ENCODE measurements at regions not wholly inside any gene's neighbourhood (a gene's known extent, or its start where the extent isn't known, plus 50 kb on each side); places are given as distances from the start of the nearest gene placed in this dataset.

- no peak for DNase-seq (ENCODE audit: low read depth)
Observed at GRCh38 chr14:39768589-39768988, 336.4 kb upstream of the FBXO33 start.

GRCh38 chr14:39766397-39767000, 334.3 kb upstream of the FBXO33 start:
- no peak for DNase-seq (ENCODE audit: low read depth)

- no peak for DNase-seq (ENCODE audit: low read depth)
Observed at GRCh38 chr14:39765676-39766075, 333.4 kb upstream of the FBXO33 start.

GRCh38 chr14:39763402-39763890, 331.2 kb upstream of the FBXO33 start:
- DNase-seq (ENCODE audit: low read depth): no peak

- DNase-seq (ENCODE audit: low read depth): no peak
Observed at GRCh38 chr14:39762576-39763401, 330.6 kb upstream of the FBXO33 start.

GRCh38 chr14:39755269-39755878, 323.1 kb upstream of the FBXO33 start:
- DNase-seq (ENCODE audit: low read depth): no peak

- no peak for DNase-seq (ENCODE audit: low read depth)
Observed at GRCh38 chr14:39740454-39740853, 308.2 kb upstream of the FBXO33 start.

- DNase-seq (ENCODE audit: low read depth): no peak
Observed at GRCh38 chr14:39739796-39740195, 307.6 kb upstream of the FBXO33 start.

- no peak for DNase-seq (ENCODE audit: low read depth)
Observed at GRCh38 chr14:39734306-39734705, 302.1 kb upstream of the FBXO33 start.

GRCh38 chr14:39733741-39734140, 301.5 kb upstream of the FBXO33 start:
- no peak for DNase-seq (ENCODE audit: low read depth)

GRCh38 chr14:39731912-39732311, 299.7 kb upstream of the FBXO33 start:
- DNase-seq (ENCODE audit: low read depth): no peak

- DNase-seq (ENCODE audit: low read depth): no peak
Observed at GRCh38 chr14:39726563-39726962, 294.3 kb upstream of the FBXO33 start.

- DNase-seq (ENCODE audit: low read depth): no peak
Observed at GRCh38 chr14:39722547-39723273, 290.5 kb upstream of the FBXO33 start.

- no peak for DNase-seq (ENCODE audit: low read depth)
Observed at GRCh38 chr14:39716987-39717570, 284.8 kb upstream of the FBXO33 start.

GRCh38 chr14:39712293-39712999, 280.2 kb upstream of the FBXO33 start:
- DNase-seq (ENCODE audit: low read depth): no peak

GRCh38 chr14:39704594-39704993, 272.4 kb upstream of the FBXO33 start:
- no peak for DNase-seq (ENCODE audit: low read depth)

GRCh38 chr14:39694341-39694740, 262.1 kb upstream of the FBXO33 start:
- DNase-seq (ENCODE audit: low read depth): no peak

- no peak for DNase-seq (ENCODE audit: low read depth)
Observed at GRCh38 chr14:39683691-39684260, 251.5 kb upstream of the FBXO33 start.

- no peak for DNase-seq (ENCODE audit: low read depth)
Observed at GRCh38 chr14:39682582-39682981, 250.3 kb upstream of the FBXO33 start.

GRCh38 chr14:39681782-39682399, 249.7 kb upstream of the FBXO33 start:
- DNase-seq (ENCODE audit: low read depth): no peak
